Sciatic nerve (tissue), 2 donors: ENCODE measurements at regions not wholly inside any gene's neighbourhood (a gene's known extent, or its start where the extent isn't known, plus 50 kb on each side); places are given as distances from the start of the nearest gene placed in this dataset.
A peak's percentile ranks its signal among the peaks of the same experiment; 100 is the strongest.

Experiments used
- ATAC-seq: fragments of 200-7000 bp; cut with Tn5 transposase; one replicate; pipeline ENCODE4 v1.9.1; 2020; ENCODE audit warnings: mild to moderate bottlenecking, moderate library complexity
- DNase-seq: peaks from one replicate; pipeline ENCODE4 v3.0.0-alpha.2; 2020; ENCODE audit warnings: low spot score
- intact Hi-C: fragments of 100-400 bp; cut with DNase I; formaldehyde crosslinking; loops from one replicate; pipeline ENCODE4 v1.14.2; 2022
- donor health status: DM: no; HTN: no; CAD: no.
- donor health status: DM: no; HTN: no; CAD: no.

DNA sequence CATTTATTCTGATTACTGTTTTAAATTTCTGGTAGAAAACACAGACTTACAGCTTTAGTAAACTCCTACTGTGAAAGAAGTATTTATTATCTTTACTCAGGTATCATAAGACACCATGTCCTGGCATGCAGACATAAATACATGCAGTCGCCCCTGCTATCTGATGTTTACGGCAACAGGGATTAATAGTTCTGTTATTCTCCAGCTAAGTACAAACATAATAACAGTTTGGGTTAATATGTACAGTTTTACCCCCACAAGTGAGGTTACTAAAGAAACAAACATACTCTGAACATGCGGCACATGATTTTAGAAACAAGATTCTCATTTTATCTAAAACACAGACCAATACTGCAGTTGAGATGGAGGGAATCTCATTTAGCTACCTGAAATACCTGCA lies 170.8 kb downstream of the ABCA8 start:
- DNase-seq (no peak), ATAC-seq (no peak)
- intact Hi-C loops = no loop called here

DNA sequence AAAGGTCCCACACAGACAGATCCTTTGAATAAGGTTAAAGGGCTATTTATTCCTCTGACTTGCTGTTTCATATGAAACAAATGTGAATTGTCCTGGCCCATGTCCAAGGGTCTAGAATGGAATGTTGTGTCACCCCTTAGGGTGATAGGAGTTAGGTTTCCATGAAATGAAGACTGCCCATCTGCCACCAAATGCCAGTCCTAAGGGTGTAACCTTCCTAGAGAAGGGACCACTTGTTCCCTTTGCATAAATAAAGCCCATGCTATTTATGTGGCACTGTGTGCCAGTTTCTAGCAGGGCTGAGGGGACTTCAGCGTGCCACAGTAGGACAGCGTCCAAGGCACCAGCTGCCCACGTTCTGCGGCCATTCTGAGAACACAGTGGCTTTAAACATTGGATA lies 171.3 kb downstream of the ABCA8 start:
- intact Hi-C loops = no loop called here
- ATAC-seq (peak; percentile 52), DNase-seq (no peak)

DNA sequence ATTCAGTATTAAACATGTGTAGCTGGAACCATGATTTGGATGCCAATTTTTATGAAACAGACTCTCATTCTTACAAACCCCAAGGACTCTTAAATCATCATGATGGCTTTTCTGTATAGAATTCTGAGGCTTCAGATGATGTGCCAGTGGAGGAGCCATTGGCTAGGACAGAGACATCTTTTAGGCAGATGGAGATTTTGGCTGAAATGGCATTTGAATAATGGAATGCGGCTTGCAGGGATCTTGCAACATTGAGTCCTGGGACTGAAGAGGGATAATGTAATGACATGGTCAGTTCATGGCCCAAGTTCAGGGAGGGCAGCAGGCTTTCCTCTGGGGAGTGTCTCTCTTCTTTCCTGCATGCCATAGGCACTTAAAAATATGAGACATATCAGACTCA lies 172.4 kb downstream of the ABCA8 start:
- no peak for DNase-seq
- intact Hi-C loops = no loop called here

DNA sequence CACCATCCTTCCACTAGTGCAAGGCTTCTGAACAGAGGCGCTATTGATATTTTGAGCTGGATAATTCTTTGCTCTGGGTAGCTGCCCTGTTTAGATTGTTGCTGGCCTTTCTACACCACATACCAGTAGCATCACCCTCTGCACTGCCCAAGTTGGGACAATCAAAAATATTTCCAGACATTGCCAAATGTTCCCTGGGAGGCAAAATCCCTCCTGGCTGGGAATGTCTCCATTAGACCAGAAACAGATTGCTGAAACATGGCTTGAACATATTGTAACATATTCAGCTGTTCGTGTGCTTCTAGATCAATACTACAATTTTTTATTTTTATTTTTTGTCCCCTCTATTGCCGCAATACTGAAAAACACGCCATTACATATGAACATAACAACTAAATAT lies 174.6 kb downstream of the ABCA8 start:
- ATAC-seq = no peak
- intact Hi-C loops = no loop called here
- DNase-seq = no peak

More for the DNA sequence above, 172.4 kb downstream of the ABCA8 start:
- peak; percentile 80 for ATAC-seq

DNA sequence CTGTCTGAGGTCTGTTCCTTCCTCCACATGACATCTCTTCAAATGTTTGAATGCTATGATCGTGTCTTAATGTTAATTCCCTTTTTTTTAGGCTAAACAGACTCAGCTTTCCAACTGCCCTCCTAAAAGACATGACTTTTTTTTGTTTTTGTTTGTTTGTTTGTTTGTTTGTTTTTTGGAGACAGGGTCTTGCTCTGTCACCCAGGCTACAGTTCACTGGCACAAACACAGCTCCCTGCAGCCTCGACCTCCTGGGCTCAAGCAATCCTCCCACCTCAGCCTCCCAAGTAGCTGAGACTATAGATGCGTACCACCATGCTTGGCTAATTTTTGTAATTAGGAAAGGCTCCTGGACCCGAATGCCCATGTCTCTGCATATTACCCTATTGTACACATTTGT lies 176.5 kb downstream of the ABCA8 start:
- ATAC-seq (no peak), DNase-seq (no peak)
- intact Hi-C loops = loop anchor here (5.0 kb wide), 1 partner anchor 194 kb away; no protein-coding TSS in a partner anchor

DNA sequence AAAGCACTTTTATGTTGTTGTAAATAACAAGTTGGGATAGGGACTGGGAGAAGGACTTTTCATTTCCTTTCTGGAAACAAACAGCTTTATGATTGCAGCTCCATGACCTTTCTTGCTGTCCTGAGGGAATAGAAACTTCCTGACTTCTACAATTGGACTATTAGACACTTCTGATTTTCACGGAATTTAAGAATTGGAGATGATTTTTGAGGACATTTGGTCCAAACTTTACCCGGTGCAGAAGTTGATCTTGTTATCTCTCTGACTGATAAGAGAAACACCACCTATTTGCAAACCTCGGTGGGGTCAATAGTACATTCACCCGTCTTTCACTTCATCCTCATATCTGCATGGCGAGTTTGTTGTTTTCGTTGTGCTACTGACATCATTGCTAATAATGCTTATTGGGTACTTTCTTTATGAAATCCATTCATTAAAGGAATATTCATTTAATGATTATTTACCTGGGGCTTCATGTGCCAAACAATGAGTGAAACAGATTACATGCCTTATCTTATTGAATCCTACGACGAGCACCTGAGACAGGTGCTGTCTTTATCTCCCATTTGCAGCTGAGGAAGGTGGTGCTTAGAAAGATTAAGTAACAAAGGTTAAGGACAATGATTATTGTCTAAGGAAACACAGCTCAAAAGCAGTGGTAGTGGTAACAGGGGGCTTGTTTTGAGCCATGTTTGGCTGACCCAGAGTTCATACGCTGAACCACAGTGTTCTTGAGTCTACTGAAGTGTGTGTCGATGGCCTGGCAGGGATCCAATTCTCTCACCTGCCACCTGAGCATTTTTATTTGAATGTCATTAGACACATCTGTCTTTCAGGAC lies 176.9 kb upstream of the FAM20A start:
- ATAC-seq (peak; percentile 80), DNase-seq (peak; percentile 64)
- intact Hi-C loops = loop anchor here (5.0 kb wide), 1 partner anchor 194 kb away; no protein-coding TSS in a partner anchor

DNA sequence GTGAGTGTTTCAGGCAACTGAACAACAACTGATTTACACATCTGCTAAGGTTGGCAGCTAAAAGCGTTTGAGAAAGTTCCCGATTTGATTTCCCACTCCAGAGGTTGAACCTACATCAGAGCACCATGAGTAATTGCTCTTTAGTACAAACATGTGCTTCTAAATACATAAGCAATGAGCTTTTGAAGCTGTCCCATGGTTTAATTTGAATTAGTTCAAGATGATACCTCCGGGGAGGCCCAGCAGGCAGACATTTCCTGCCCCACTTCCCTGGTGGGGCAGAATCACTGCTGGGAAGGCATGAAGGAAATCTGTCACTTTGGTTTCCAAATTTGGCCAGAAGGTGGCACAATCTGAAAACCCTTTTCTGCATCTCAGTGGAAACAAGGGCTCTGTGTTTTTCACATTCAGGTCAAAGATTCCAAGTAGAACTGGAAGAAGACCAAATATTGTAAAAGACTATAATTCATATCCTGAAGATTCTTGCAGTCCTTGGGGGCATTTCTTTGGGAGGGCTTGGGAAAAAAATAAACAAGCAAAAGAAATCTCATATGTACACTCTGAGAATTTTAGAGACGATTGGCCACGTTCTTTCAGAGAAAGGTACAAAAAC lies 176.2 kb upstream of the FAM20A start:
- DNase-seq = peak; percentile 80
- ATAC-seq = peak; percentile 86
- intact Hi-C loops = loop anchor here (5.0 kb wide), 1 partner anchor 195 kb away; no protein-coding TSS in a partner anchor

DNA sequence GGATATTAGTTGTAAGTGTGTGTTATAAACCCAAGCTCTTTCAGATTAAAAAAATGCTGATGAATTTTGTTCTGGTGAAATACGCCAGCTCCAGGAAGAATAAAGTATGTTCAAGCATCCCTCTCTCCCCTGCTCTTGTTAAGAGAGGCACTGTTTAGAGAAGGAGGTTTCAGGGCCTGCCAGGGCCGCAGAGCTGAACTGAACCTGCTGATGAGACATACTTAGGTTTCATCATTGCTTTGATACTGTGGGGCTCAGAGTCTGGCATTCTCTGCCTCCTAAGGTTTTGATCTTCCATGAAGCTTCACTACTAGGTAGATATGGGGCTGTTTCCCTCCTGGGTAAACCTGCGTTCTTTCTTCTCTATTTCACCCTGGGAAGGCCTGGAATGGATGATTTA lies 175.3 kb upstream of the FAM20A start:
- peak; percentile 7 for ATAC-seq
- DNase-seq = no peak

DNA sequence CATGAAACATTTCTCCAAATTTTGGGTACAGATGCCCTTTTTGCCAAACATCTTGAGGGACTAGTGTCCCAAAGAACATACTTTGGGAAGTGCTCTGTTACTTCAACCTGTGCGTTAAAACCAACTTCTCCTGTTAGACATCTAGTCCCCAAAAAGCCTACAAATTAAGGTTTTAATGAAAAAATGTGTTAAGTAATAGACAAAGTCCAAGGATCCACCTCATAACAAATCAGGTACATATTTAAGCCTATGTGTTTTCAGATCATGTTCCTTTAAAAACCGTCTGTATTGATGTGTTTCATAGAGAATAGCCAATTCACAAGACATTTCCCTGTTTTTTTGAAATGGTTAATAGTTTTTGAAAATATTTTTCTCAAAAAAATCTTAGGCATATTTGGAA lies 174.8 kb upstream of the FAM20A start:
- no peak for ATAC-seq
- intact Hi-C loops = loop anchor here (5.0 kb wide), 1 partner anchor 196 kb away; no protein-coding TSS in a partner anchor
- DNase-seq = no peak

More for the DNA sequence above, 175.3 kb upstream of the FAM20A start:
- intact Hi-C loops = loop anchor here (5.0 kb wide), 1 partner anchor 196 kb away; no protein-coding TSS in a partner anchor

DNA sequence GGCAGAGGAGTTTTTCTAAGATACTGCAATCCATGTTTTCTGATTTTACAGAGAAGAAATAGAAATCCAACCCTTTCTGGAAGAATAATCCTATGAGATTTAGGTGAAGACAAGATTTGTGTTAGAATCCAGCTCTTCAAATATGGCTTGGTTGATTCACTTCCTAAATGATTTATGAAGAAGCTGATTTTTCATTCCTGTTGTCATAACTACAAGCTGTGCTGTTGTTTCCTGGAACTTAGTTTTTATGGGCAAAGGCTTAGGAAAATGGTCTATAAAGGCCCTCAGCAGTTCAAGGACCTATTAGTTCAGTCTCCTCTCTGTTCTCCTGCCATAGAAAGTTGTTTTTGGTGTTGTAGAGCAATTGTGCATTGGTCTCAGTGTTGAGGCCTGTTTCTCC lies 174.2 kb upstream of the FAM20A start:
- ATAC-seq = peak; percentile 54
- DNase-seq = no peak
- intact Hi-C loops = loop anchor here (5.0 kb wide), 1 partner anchor 197 kb away; no protein-coding TSS in a partner anchor

DNA sequence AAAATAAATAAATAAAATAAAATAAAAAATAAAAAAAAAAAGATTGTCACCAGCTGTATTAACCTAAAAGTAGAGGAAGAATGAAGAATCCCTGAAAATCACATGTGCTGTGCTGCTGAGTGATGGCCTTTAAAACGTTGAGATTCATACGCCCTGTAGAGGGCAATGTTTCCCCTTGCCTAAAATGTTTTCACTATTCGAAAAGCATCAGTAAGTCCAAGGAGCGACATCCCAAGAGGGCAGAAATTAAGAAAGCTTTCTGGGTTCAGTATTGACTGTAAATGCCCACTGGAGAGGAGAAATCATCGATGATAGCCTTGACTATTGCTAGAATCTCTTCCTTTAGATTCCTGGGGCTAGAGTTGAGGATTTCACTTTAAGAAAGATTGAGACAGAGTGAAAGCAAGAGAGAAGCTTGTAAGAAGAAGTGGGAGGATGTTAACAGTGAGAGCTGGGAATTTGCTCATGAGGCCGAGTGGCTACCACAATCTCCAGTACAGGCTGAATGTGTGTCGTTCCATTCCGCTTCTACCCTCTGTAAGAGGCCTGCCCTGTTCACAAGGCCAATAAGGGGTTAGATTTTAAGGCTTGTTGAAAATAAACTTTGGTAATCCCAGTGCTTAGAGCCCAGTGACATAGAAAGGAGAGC lies 170.8 kb upstream of the FAM20A start:
- intact Hi-C loops = loop anchor here (5.0 kb wide), 1 partner anchor 460 kb away; no protein-coding TSS in a partner anchor
- ATAC-seq (peak; percentile 84), DNase-seq (no peak)

DNA sequence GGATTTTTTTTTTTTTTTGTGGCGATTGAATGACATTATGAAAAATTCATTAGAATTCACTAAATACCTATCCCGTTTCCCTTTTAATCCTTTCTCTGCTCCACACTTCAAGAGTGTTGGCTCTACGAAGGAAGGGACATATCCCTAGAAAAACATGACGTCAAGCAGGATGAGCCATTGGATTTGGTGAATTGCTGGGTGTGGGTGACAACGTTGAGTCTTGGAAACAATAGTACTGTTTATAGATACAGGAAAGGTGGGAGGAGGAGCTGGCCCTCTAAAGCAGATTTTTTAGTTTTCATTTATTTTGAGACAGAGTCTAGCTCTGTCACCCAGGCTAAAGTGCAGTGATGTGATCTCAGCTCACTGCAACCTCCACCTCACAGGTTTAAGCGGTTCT lies 167.6 kb upstream of the FAM20A start:
- intact Hi-C loops = no loop called here
- ATAC-seq = no peak
- DNase-seq = no peak

DNA sequence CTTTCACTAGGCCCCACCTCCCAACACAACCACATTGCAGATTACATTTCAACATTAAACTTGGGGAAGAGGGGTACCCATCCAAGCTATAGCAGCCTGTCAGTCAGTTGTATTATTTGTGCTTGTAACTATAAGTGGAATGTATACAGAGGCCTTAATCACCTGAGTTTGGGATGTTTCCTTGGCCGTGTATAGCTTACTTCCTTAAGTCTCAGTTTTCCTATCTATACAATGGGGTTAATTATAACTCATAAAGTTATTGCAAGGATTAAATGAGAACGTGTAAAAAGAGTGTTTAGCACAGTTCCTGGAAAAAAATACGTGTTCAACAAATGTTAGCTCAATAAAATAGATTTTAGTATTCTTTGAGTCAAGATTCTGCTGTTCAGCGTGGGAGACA lies 165.5 kb upstream of the FAM20A start:
- intact Hi-C loops = no loop called here

DNA sequence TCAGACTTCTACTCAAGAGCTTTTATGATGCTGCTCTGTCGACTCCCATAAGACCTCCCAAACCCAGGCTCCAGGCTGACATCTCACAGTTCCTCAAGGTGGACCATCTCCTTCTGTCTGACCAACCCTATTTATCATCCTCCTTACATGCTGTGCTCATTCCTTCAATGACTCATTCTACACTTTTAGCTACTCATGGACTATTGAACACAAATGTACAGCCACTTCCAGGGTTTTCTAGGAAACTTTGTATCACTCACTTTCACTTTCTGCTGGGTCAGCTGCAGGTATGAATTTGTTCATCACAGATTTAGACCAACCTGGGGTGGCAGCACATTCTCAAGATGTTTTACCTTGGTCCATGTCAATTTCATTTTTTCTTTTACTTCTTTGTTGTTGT lies 162.4 kb upstream of the FAM20A start:
- ATAC-seq (no peak), DNase-seq (no peak)
- intact Hi-C loops = no loop called here

More for the DNA sequence above, 165.5 kb upstream of the FAM20A start:
- no peak for ATAC-seq
- DNase-seq = no peak

DNA sequence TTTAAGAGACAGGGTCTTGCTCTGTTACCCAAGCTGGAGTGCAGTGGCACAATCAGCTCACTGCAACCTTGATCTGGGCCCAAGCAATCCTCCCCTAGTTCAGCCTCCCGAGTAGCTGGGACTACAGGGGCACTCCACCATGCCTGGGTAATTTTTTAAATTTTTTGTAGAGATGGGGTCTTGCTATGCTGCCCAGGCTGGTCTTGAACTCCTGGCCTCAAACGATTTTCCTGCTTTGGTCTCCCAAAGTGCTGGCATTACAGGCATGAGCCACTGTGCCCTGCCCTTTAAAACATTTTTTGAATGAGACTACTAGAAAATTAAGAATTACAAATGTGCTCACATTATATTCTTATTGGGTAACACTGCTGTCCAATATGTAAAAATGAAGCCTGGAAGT lies 161.7 kb upstream of the FAM20A start:
- ATAC-seq (no peak), DNase-seq (no peak)
- intact Hi-C loops = no loop called here

DNA sequence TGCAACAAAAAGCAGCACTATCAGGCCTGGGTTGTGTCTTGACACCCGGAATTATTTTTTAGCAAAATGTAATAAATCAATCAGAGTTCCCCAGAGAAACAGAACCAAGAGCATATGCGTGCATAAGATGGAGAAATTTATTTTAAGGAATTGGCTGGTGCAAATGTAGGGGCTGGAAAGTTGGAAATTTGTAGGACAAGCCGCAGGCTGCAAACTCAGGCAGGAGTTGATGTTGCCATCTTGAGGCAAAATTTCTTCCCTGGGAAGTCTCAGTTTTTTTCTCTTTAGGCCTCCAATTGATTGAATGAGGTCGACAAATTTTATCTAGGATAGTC lies 158.9 kb upstream of the FAM20A start:
- intact Hi-C loops = no loop called here

DNA sequence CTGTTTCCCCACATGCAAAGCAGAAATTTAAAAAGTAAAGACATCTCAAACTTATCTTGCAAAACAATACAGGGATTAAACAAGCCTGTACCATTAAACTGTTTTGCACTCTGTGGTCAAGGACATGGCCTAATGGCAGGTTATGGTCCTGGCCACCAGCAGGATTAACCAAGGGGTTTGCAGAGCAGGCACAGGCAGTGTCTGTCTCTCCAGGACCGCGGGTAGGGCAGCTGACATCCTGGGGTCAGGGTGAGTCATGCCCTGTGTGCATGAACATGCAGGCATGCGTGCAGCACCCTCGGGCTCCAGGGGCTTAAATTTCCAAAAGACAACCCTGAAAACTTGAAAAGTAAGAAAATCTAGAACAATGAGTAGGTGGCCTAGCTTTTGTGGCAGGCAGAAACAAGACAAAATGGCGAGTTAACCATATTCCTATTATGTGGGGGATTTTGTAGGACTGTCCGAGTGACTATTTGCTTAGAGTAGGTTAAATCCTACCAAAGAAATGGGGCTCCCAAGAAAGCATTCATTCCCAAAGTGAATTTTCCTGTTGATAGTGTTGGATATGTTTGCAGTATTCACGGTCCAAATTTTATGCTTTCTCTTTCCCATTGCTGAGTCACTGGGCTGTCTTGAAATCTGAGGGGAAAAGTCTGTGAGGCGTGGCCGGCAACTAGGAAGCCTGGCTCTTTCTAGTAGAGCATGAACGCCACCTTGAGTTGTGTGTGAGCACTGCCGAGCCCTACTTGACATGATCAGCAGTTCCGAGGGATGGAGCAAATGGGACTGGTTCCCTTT lies 158.4 kb upstream of the FAM20A start:
- intact Hi-C loops = no loop called here
- DNase-seq (peak; percentile 93), ATAC-seq (peak; percentile 98)

More for the DNA sequence above, 158.9 kb upstream of the FAM20A start:
- no peak for DNase-seq
- no peak for ATAC-seq

DNA sequence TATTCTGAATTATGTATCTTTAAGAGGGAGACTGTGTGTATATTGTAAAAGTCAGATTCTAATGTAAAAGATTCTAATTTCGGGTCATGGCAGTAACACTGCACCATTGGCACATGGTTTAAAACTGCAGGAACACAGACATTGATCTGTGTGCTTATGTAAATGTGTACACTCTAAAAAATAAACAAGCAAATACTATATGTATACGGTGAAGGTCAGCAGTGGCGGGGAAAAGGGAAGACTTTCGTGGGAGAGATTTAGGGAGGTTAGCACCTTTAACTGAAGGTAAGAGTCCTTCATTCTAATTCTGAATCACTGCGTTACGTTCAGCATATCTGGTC lies 157.8 kb upstream of the FAM20A start:
- intact Hi-C loops = no loop called here
- ATAC-seq = no peak
- DNase-seq = no peak
